OCI-LY3 (cell line): ENCODE measurements at regions not wholly inside any gene's neighbourhood (a gene's known extent, or its start where the extent isn't known, plus 50 kb on each side); places are given as distances from the start of the nearest gene placed in this dataset.

Experiments
- H2AFZ ChIP-seq: fragments of 200-600, 300-600 bp; shearing (Covaris generic); 2 replicates; pipeline ENCODE4 v1.6.0; 2014; ENCODE audit warnings: antibody characterized with exemption, low read depth, low read length
- H3K27ac ChIP-seq: fragments of 200-600, 300-600 bp; sonication (generic); 2 replicates; pipeline ENCODE4 v1.5.1; 2014; ENCODE audit warnings: mild to moderate bottlenecking, low read length, moderate library complexity, mixed read lengths
- H3K27me3 ChIP-seq: fragments of 200-600, 300-600 bp; sonication (generic); 2 replicates; pipeline ENCODE4 v1.6.1; 2014; ENCODE audit warnings: low read depth, low read length, mixed read lengths
- H3K36me3 ChIP-seq: fragments of 200-600, 300-600 bp; sonication (generic); replicated peaks from 2 replicates; pipeline ENCODE3; 2014; ENCODE audit warnings: low read depth, low read length, mixed read lengths
- H3K4me1 ChIP-seq: fragments of 300-600, 200-600 bp; sonication (generic); 2 replicates; pipeline ENCODE4 v1.6.1; 2014; ENCODE audit warnings: low read length, mixed read lengths
- H3K4me2 ChIP-seq: fragments of 200-600, 300-600 bp; sonication (generic); 2 replicates; pipeline ENCODE4 v1.6.1; 2014; ENCODE audit warnings: low read length, mixed read lengths
- H3K4me3 ChIP-seq: fragments of 300-600, 200-600 bp; sonication (generic); 2 replicates; pipeline ENCODE4 v1.5.1; 2014; ENCODE audit warnings: antibody characterized with exemption, mild to moderate bottlenecking, low read length, moderate library complexity
- H3K79me2 ChIP-seq: fragments of 300-600, 200-600 bp; shearing (Covaris generic); 2 replicates; pipeline ENCODE4 v1.6.1; 2014; ENCODE audit warnings: mild to moderate bottlenecking, low read length, mixed read lengths
- H3K9ac ChIP-seq: fragments of 300-600, 200-600 bp; shearing (Covaris generic); 2 replicates; pipeline ENCODE4 v1.6.0; 2014; ENCODE audit warnings: mild to moderate bottlenecking, low read length, moderate library complexity
- H3K9me3 ChIP-seq: fragments of 200-600, 300-600 bp; shearing (Covaris generic); 2 replicates; pipeline ENCODE4 v1.6.1; 2014; ENCODE audit warnings: low read length, mixed read lengths; ENCODE audit not compliant: insufficient read depth
- H4K20me1 ChIP-seq: fragments of 200-600, 300-600 bp; sonication (generic); 2 replicates; pipeline ENCODE4 v1.6.1; 2016; ENCODE audit warnings: low read length, mixed read lengths; ENCODE audit not compliant: insufficient read depth
- CTCF ChIP-seq: fragments of 200-600, 300-600 bp; sonication (generic); IDR thresholded peaks from 2 replicates; pipeline ENCODE4 v1.5.1; 2014; ENCODE audit warnings: antibody characterized with exemption, low read length, low read depth
- EZH2phosphoT487 ChIP-seq: fragments of 200-600 bp; shearing (Covaris generic); IDR thresholded peaks from 2 replicates; pipeline ENCODE4 v1.6.1; 2018; ENCODE audit warnings: antibody characterized with exemption, mixed run types, low read depth

GRCh38 chr5:174294891-174295620, 249.6 kb downstream of the NSG2 start:
- H3K4me2 ChIP-seq = no peak overlapping the region
- no peak overlapping the region for H3K4me3 ChIP-seq
- no peaks in the 10 kb centered on the region for H3K4me1 ChIP-seq
- H3K79me2 ChIP-seq = no peaks in the 10 kb centered on the region
- H2AFZ ChIP-seq = no peak overlapping the region
- no peak for TF ChIP-seq CTCF
- no peak for TF ChIP-seq EZH2phosphoT487
- H3K9ac ChIP-seq = no peak overlapping the region
- peaks cover 5% of the 10 kb centered on the region; the same call in 1 of the 2 replicates for H3K27me3 ChIP-seq
- no peaks in the 10 kb centered on the region for H4K20me1 ChIP-seq
- no peaks in the 10 kb centered on the region for H3K36me3 ChIP-seq
- no peaks in the 10 kb centered on the region for H3K9me3 ChIP-seq
- H3K27ac ChIP-seq = no peak overlapping the region

- TF ChIP-seq CTCF (no peak), EZH2phosphoT487 (no peak)
- Histone ChIP-seq H3K27me3 (peaks cover 5% of the 10 kb centered on the region; the same call in 1 of the 2 replicates), H4K20me1 (no peaks in the 10 kb centered on the region), H3K36me3 (no peaks in the 10 kb centered on the region), H3K4me2 (no peak overlapping the region), H3K9ac (no peak overlapping the region), H3K9me3 (no peaks in the 10 kb centered on the region), H3K27ac (no peak overlapping the region), H3K4me3 (no peak overlapping the region), H2AFZ (no peak overlapping the region), H3K79me2 (no peaks in the 10 kb centered on the region), H3K4me1 (no peaks in the 10 kb centered on the region)
Measured at GRCh38 chr5:174295702-174296436, 250.4 kb downstream of the NSG2 start.

GRCh38 chr5:174300118-174300940, 254.8 kb downstream of the NSG2 start:
- Histone ChIP-seq H3K4me1 (no peaks in the 10 kb centered on the region), H3K27me3 (peaks cover 5% of the 10 kb centered on the region; the same call in 1 of the 2 replicates), H3K27ac (no peak overlapping the region), H4K20me1 (no peaks in the 10 kb centered on the region), H3K9ac (no peak overlapping the region), H3K9me3 (no peaks in the 10 kb centered on the region), H3K4me2 (no peak overlapping the region), H3K4me3 (no peak overlapping the region), H3K79me2 (no peaks in the 10 kb centered on the region), H2AFZ (no peak overlapping the region), H3K36me3 (no peaks in the 10 kb centered on the region)
- no peak for TF ChIP-seq CTCF
- no peak for TF ChIP-seq EZH2phosphoT487
